HG03558 (cell line): ENCODE measurements at regions not wholly inside any gene's neighbourhood (a gene's known extent, or its start where the extent isn't known, plus 50 kb on each side); places are given as distances from the start of the nearest gene placed in this dataset.
"Not testable (repeated sequence)": the region's sequence is repeated elsewhere in the genome, so short reads cannot be mapped to it uniquely, and the experiment has no call there.

Experiments
- ATAC-seq: cut with Tn5 transposase; IDR thresholded peaks from one replicate; pipeline ENCODE4 v1.9.1; 2021; ENCODE audit warnings: moderate number of reproducible peaks; ENCODE audit not compliant: unreplicated experiment; ENCODE audit errors: extremely low read depth

DNA sequence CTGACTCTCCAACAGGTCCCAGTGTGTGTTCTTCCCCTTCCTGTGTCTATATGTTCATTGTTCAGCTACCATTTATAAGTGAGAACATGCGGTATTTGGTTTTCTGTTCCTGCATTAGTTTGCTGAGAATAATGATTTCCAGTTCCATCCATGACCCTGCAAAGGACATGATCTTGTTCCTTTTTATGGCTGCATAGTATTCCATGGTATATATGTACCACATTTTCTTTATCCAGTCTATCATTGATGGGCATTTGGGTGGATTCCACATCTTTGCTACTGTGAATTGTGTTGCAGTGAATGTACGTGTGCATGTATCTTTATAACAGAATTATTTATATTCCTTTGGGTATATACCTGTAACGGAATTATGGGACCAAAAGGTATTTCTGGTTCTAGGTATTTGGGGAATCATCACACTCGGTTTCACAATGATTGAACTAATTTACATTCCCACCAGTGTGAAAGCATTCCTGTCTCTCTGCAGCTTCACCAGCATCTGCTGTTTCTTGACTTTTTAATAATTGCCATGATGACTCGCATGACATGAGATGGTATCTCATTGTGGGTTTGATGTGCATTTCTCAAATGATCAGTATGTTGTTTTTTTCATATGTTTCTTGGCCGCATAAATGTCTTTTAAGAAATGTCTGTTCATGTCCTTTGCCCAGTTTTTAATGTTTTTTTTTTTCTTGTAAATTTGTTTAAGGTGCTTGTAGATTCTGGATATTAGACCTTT, 60.2 kb downstream of the LSMEM1 start:
- no peak for ATAC-seq

DNA sequence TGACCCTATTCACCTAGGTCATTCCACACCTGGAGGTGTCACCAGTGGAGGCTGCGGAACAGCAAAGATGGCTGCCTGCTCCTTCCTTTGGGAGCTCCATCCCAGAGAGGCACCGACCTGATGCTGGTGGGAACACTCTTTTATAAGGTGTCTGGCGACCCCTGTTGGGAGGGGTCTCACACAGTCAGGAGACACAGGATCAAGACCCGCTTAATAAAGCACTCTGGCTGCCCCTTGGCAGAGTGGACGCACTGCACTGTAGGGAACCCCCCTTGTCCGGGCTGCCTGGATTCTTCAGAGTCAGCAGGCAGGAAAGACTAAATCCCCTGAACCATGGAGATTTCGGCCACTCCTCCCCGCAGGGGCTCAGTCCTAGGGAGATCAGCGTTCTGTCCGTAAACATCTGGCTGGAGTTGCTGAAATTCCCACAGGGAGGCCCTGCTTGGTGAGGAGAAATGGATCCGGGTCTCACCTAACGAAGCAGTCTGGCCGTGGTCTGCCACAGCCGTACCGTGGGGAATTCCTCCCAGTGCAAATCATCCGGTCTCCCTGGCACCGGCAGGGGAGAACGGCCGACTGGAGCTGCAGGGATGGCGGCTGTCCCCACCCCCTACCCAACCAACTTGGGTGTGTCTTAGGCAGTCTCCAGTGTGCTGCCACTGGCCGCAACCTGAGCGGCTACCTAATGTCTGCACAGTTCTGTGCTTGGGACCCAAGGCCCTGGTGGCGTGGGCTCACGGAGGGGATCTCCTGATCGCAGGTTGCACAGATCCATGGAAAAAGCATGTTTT, 66.1 kb downstream of the LSMEM1 start:
- no peak for ATAC-seq

DNA sequence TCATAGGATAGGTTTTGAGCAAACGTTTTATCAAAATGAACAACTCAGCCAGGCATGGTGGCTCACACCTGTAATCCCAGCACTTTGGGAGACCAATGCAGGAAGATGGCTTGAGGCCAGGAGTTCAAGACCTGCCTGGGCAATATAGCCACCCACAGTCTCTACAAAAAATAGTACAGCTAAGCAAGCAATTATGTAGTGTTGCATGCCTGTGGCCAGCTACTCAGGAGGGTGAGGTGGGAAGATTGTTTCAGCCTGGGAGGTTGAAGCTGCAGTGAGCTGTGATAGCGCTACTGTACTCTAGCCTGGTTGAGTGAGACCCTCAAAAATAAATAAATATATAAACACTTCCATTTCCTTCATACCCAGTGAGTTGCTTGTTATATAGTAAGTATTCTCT, 67.1 kb downstream of the LSMEM1 start:
- no peak for ATAC-seq

DNA sequence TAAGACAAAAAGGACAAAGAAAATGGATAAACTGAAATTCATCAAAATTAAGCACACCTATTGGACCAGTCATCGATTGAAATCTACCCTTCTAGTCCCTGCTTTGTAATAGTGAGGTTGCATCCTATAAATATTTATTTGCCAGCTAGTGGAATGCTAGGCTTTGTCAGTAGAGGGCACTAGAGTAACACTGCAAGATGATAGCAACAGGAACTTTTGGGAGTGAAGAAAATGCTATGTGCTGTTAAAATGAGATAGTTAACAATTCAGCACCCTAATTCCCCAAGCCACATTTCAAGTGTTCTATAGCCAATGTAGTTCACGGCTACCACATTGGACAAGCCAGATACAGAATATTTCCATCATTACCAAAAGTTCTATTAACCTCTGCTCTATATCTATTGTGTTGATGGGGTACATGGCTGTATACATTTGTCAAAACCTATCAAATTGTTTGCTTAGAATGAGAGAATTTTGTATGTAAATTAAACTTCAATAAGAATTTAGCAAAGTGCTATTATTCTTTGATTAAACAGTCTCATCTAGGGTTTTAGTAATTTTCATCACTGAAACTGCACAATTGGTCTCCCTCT, 69.8 kb downstream of the LSMEM1 start:
- peak; percentile 67 for ATAC-seq

DNA sequence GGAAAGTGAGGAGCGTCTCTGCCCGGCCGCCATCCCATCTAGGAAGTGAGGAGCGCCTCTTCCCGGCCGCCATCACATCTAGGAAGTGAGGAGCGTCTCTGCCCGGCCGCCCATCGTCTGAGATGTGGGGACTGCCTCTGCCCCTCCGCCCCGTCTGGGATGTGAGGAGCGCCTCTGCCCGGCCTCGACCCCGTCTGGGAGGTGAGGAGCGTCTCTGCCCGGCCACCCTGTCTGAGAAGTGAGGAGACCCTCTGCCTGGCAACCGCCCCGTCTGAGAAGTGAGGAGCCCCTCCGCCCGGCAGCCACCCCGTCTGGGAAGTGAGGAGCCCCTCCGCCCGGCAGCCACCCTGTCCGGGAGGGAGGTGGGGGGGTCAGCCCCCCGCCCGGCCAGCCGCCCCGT, 70.7 kb downstream of the LSMEM1 start:
- not testable (repeated sequence) for ATAC-seq

DNA sequence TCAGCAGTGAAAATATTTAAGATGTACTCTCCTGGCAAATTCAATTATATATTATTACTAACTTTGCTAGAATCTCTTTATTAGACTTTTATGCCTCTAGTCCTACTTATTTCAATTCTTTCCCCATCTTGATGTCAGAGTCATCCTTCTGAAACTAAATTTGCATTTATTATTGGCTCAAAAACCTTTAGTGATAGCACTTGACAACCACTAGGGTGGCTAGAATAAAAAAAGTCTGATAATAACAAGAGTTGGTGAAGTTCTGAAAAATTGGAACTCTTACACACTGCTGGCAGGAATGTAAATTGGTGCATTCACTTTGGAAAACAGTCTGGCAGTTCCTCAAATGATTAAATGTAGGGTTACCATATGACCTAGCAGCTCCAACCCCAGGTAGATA, 73.8 kb downstream of the LSMEM1 start:
- no peak for ATAC-seq

DNA sequence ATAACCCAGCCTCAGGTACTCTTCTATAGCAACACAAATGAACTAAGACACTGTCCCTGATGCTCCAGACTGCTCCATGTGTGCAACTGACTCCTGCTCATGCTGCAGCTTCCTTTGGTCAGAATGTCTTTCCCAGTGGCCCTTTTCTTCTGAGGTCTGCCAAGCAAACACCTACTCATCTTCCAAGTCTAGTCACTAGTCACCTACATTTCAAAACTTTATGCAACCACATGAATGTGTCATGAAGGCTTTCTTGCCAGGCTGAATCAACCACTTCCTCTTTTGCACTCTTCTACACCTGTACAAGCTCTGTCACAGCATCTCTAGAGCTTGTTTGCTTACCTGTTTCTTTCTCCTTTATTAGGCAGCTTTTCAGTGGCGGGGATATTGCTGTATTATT, 75.8 kb downstream of the LSMEM1 start:
- peak; percentile 94 for ATAC-seq

DNA sequence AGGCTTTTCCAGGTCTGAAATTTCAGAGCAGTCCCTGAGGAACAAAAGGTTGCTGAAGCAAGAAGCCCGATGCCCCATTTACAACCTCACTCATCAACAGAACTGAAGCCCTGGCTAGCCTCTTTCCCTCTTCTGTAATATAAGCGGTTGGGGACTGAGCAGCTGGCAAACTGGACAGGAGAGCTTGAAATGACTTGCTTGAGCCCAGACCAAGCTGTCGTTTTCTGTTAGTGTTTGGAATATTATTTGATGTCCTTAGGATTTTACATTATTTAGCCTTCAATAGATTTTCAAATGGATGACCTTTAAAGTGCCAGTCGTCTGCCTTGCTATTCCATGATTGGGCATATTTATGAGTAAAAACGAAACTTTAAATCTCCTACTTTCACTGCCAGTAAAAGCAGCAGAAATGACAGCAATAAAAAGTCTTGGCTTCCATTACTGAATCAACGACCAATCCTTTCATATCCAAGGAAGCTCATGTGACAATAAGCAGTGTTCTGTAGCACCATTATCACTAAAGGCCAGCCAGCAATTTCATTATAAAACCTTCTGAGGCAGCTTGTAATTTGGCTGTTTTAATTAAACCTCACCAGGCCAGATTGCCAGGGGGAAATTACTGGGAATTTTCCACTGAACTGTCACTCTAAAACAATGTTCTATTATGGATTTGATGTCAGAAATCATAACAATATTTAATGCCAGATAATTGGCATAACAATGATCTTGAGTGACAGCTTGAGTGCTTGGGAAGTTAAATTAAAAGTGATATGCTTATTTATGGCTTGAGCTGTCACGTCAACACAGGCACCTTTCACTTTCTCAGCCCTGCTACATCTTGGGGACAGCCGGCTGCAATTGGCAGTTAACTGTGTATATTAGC, 85.9 kb downstream of the LSMEM1 start:
- ATAC-seq: no peak

DNA sequence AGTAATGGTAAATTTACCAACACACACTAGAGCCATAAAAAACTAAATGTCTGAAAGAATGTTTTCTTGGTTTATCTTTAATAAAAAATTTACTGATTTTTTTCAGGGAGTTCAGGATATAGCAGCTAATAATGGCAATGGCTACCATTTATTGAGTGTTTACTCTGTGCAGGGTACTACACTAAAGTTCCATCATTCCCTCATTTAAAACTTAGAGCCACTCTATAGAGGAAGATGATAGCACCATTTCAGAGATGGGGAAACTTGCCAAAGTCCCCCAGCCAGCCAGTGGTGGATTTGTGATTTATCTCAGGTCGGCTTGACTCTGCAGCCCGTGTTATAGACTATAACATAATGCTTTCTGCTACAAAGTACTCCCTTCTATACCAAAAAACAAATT, 86.6 kb downstream of the LSMEM1 start:
- ATAC-seq: no peak

DNA sequence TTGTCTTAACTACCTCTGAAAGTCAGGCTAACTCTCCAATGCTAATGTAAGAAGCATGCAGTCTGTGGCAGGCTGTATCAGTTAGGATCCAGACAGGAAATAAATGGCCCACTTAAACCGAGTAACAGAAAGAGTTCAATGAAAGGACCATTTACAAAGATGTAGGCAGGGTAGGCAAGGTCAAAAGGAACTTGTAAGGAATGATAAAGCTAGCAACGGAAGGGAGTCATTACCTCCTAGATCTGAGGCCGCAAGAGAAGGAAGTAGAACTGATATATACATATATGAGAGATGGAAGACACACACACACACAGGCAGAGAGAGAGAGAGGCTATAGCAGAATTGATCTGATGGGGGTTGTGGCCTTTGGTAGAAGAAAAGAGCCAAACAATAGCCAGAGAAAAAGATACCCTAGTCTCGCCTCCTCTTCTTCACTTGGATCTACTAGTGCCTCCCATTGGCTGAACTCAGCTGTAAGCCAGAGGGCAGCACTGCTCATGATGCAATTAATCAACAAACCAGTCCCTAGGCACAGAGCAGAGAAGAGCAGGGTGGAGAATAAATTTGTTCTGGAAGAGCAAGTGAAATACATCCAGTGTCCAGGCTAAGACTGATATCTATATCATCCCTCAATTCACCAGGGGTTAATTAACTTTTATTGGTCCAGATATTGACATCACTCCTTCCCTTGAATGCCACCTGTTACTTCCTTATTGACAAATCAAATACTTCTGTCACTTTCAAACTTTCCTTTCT, 91.2 kb downstream of the LSMEM1 start:
- ATAC-seq: no peak

DNA sequence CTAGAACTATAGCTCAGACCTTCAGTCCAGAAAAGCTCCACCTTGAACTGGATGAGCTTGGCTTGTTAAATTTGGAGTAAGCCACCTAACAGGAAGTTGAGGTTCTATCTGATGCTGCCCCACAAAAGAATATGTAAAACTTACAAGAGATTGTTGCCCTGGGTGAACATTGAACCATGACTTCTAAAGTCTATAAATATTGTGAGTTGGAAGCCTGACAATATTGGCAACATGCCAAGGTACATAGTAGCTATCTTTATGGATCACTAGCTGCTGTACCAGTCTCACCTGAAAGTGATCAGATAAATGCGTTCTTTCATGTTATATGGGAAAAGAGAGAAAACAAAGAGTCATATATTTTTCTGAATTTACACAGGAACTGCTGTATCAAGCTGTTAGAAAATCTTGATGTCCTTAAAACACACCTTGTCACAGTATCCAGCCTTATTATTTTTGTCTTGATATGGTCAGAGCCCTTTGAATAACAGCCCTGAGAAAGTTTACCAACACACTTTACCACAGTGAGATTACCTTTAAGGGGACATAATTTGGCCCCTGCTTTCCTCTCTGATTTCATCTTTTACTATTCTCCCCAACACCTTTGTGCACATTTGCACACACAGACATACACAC, 92.0 kb downstream of the LSMEM1 start:
- ATAC-seq: no peak

DNA sequence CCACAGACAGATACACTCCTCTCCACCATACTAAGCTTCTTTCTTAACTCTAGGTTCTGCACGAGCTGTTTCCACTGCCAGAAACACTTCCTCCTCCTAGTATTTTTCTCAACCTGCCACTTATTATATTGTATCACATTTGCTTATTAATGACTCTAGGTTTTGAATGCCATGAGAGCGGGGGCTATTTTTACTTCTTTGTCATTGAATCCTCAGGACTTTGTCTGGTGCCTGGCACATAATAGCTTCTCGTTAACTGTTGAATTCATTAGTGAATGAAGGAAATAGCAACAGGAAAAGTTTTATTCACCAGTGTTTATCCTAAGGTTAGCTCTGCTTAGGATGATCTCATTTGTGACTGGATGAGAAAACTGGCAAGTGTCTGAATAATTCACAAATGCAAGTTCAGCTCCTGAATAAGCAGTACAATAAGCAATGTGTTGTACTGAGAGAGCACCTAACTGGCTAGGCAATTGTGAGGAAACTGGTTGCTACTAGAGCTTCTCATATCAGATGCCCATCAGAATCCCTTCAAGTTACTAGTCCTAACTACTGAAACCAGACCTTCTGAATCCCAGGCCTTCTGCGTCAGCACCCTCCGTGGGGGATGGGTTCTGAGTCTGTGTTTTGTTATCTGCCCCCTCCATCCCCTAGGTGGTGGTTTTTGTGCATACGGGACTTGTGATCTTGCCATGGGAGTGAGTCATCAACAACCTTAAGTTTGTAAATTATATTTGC, 92.7 kb downstream of the LSMEM1 start:
- no peak for ATAC-seq

DNA sequence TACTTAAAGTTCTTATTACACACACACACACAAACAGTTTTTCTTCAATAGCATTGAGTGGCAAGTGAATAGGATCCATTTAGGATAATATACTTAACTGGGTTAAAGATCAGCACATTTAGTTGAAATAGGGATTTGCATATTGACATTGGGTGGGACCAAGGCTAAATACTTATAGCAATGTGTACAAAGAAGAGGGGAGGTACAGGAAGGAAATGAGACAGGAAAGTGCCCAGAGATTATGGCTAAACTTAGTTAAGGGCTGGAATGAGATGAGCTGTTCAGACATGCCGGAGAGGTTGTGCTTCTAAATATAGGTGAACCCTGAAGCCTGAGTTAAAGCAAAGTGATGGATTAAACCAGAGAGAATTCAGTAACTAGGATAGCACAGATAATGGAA, 95.1 kb downstream of the LSMEM1 start:
- ATAC-seq: no peak

DNA sequence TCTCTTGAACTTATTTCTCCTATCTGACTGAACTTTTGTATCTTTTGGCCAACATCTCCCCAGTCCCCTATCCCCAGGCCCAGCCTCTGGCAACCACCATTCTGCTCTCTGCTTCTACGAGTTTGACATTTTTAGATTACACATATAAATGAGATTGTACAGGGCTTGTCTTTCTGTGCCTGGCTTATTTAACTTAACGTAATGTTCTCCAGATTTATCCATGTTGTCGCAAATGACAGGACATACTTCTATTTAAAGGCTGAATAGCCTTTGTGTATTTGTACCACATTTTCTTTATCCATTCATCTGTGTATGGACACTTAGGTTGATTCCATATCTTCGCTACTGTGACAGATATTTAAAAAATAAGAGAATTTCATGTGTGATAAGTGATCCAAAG, 98.6 kb downstream of the LSMEM1 start:
- ATAC-seq: no peak

DNA sequence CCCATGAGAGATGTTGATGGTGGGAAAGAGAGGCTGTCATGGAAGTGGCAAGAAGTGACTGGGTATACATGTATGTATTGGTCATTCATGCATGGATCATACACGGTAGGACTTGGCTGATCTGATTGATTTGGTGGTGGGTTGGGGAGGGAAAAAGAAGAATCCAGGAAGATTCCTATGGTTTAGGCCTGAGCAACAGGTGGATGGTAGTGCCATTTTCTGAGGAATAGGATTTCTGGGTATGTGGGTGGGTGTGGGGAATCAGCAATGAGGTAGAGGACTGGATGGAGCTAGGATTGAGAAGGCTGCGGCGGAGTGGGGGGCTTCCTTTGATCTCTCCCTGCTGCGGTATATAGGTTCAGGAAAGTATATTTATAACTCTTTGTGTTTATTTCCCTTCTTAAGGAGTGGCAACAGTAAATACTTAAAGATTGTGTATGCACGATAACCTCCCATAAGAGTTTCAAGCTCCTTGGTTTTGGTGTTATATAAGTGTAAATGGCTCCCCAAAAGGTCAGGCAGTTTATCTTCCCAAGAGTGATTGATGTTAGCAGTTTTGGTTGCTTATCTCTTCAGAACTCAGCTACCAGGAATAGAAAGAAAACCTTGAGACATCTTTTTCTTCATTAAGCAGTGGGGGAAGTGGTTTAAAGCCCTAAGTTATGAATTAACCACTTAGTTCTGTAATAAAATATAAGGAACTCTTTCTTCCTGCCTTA, 100.1 kb downstream of the LSMEM1 start:
- ATAC-seq: no peak

DNA sequence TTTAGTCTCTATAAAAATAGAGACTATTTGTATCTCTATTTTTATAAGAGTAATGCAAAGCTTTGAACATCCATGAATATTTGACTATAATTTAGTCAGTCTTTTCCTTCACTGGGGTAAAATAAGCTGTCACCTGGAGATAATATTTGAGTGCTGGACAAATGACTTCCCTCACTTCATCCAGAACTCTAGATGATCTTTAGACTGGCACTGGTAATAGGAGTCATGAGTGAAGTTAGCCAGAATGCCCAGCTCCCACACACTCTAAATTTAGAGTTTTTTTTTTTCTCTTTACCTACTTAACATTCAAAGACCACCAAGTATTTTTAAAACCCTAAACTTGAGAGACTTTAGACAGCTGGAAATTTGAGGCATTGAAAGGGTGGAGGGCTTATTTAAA, 100.7 kb downstream of the LSMEM1 start:
- no peak for ATAC-seq

DNA sequence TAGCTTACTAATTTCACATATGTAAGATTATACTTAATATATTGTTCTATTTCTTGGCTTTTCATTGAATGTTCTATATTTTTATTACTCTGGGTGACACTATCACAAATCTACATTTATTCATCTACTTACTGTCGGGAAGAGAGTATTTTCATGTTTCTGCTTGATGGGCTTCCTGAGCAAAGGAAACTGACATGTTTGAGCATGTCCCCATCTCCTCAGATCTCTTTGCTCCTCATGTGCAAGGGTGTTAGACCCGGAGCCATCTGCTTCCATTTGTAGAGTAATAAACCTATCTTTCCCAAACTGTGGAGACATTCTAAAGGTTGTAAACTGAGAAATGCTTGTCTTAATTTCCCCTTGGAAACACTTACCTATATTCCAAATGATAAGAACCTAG, 103.5 kb downstream of the LSMEM1 start:
- no peak for ATAC-seq

DNA sequence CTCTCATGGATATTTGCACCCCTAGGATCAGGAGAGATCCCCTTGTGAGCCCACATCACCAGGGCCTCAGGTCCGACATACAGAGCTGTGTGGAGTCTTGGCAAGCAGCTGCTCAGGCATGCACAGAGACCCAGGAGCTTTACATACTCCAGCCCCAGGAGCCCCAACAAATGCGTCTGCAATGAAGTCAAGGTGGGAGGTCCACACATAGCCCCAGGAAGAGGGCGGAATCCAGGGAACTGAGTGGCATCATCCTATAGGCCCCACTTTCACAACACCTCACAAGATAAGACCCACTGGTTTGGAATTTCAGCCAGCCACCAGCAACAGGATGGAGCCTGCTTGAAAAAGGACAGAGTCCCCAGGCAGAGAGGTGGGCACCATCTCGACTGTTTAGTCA, 106.7 kb downstream of the LSMEM1 start:
- ATAC-seq: no peak
